MM.1S (cell line): ENCODE measurements at regions not wholly inside any gene's neighbourhood (a gene's known extent, or its start where the extent isn't known, plus 50 kb on each side); places are given as distances from the start of the nearest gene placed in this dataset.

ENCODE experiments used
- DNase-seq: peaks from one replicate; pipeline ENCODE4 v3.0.0-alpha.2; 2015
- H2AFZ ChIP-seq: fragments of 300-600 bp; sonication (generic); 2 replicates; pipeline ENCODE4 v1.6.0; 2016; ENCODE audit warnings: antibody characterized with exemption, low read length
- H3F3A ChIP-seq: fragments of 300-600 bp; sonication (generic); 2 replicates; pipeline ENCODE4 v1.6.1; 2016; ENCODE audit warnings: mild to moderate bottlenecking, antibody characterized with exemption, low read length, moderate library complexity, mixed read lengths; ENCODE audit not compliant: insufficient read depth
- H3K27ac ChIP-seq: fragments of 300-600 bp; sonication (generic); 2 replicates; pipeline ENCODE4 v1.5.1; 2016; ENCODE audit warnings: mild to moderate bottlenecking, low read length
- H3K27me3 ChIP-seq: fragments of 300-600 bp; sonication (generic); replicated peaks from 2 replicates; pipeline ENCODE4 v1.6.0; 2016; ENCODE audit warnings: low read length; ENCODE audit not compliant: insufficient read depth
- H3K36me3 ChIP-seq: fragments of 300-600 bp; sonication (generic); replicated peaks from 2 replicates; pipeline ENCODE4 v1.6.1; 2016; ENCODE audit warnings: mild to moderate bottlenecking, low read length, mixed read lengths; ENCODE audit not compliant: insufficient read depth
- H3K4me1 ChIP-seq: fragments of 300-600 bp; sonication (generic); 2 replicates; pipeline ENCODE4 v1.6.1; 2016; ENCODE audit warnings: low read length, mixed read lengths
- H3K4me2 ChIP-seq: fragments of 300-600 bp; sonication (generic); 2 replicates; pipeline ENCODE4 v1.6.0; 2016; ENCODE audit warnings: low read depth, low read length
- H3K4me3 ChIP-seq: fragments of 300-600 bp; sonication (generic); 2 replicates; pipeline ENCODE4 v1.5.1; 2016; ENCODE audit warnings: low read length, mixed read lengths
- H3K79me2 ChIP-seq: fragments of 300-600 bp; sonication (generic); 2 replicates; pipeline ENCODE4 v1.6.1; 2016; ENCODE audit warnings: mixed run types, low read length, mixed read lengths
- H3K9ac ChIP-seq: fragments of 300-600 bp; sonication (generic); 2 replicates; pipeline ENCODE4 v1.6.1; 2016; ENCODE audit warnings: low read length, mixed read lengths
- H3K9me2 ChIP-seq: fragments of 300-600 bp; sonication (generic); replicated peaks from 2 replicates; pipeline ENCODE4 v1.6.1; 2016; ENCODE audit warnings: mild to moderate bottlenecking, low read length, mixed read lengths; ENCODE audit not compliant: insufficient read depth
- H3K9me3 ChIP-seq: fragments of 300-600 bp; sonication (generic); replicated peaks from 2 replicates; pipeline ENCODE4 v1.6.1; 2016; ENCODE audit warnings: mild to moderate bottlenecking, low read length, mixed read lengths; ENCODE audit not compliant: insufficient read depth
- H4K20me1 ChIP-seq: fragments of 300-600 bp; sonication (generic); 2 replicates; pipeline ENCODE4 v1.6.1; 2016; ENCODE audit warnings: mild to moderate bottlenecking, low read length, moderate library complexity, mixed read lengths; ENCODE audit not compliant: insufficient read depth
- CTCF ChIP-seq: fragments of 300-600 bp; sonication (generic); IDR thresholded peaks from 2 replicates; pipeline ENCODE4 v1.5.1; 2016; ENCODE audit warnings: antibody characterized with exemption, low read length, mixed read lengths
- EZH2 ChIP-seq: fragments of 300-600 bp; sonication (generic); optimal IDR thresholded peaks from 2 replicates; pipeline ENCODE3; 2017; ENCODE audit warnings: low read depth, mild to moderate bottlenecking, antibody characterized with exemption, low read length, mixed read lengths
- EZH2phosphoT487 ChIP-seq: fragments of 300-600 bp; sonication (generic); IDR thresholded peaks from 2 replicates; pipeline ENCODE4 v1.6.1; 2018; ENCODE audit warnings: antibody characterized with exemption, low read length

GRCh38 chr1:214213136-214213535 lies 67.8 kb upstream of the SMYD2 start:
- H3K4me2 ChIP-seq: no peak overlapping the region

GRCh38 chr1:214214851-214215250 lies 66.1 kb upstream of the SMYD2 start:
- H3K4me2 ChIP-seq: no peak overlapping the region
- H2AFZ ChIP-seq: no peak overlapping the region
- TF ChIP-seq EZH2: no peak
- TF ChIP-seq CTCF: no peak
- no peak for TF ChIP-seq EZH2phosphoT487
- H3K9me3 ChIP-seq: no peaks in the 10 kb centered on the region
- no peak overlapping the region for H3K9ac ChIP-seq
- no peaks in the 10 kb centered on the region for H4K20me1 ChIP-seq
- no peak overlapping the region for H3K27ac ChIP-seq
- no peaks in the 10 kb centered on the region for H3K27me3 ChIP-seq
- no peaks in the 10 kb centered on the region for H3K9me2 ChIP-seq
- no peaks in the 10 kb centered on the region for H3K4me1 ChIP-seq
- no peak overlapping the region for H3K4me3 ChIP-seq
- no peaks in the 10 kb centered on the region for H3K79me2 ChIP-seq
- H3F3A ChIP-seq: no peaks in the 10 kb centered on the region
- no peak for DNase-seq
- H3K36me3 ChIP-seq: no peaks in the 10 kb centered on the region

More at GRCh38 chr1:214213136-214213535, 67.8 kb upstream of the SMYD2 start:
- Histone ChIP-seq H3K9me3 (no peaks in the 10 kb centered on the region), H3K9ac (no peak overlapping the region), H3K4me1 (no peaks in the 10 kb centered on the region), H3K27me3 (no peaks in the 10 kb centered on the region), H3F3A (no peaks in the 10 kb centered on the region), H2AFZ (no peak overlapping the region), H3K36me3 (no peaks in the 10 kb centered on the region), H4K20me1 (no peaks in the 10 kb centered on the region), H3K4me3 (no peak overlapping the region), H3K27ac (no peak overlapping the region), H3K79me2 (no peaks in the 10 kb centered on the region), H3K9me2 (no peaks in the 10 kb centered on the region)
- TF ChIP-seq EZH2phosphoT487 (no peak), CTCF (no peak), EZH2 (no peak)
- DNase-seq: no peak

- no peaks in the 10 kb centered on the region for H3K9me2 ChIP-seq
- no peaks in the 10 kb centered on the region for H3K4me1 ChIP-seq
- H3K79me2 ChIP-seq: no peaks in the 10 kb centered on the region
- no peak overlapping the region for H3K27ac ChIP-seq
- no peak overlapping the region for H3K4me2 ChIP-seq
- H3F3A ChIP-seq: no peaks in the 10 kb centered on the region
- no peak overlapping the region for H3K9ac ChIP-seq
- H3K9me3 ChIP-seq: no peaks in the 10 kb centered on the region
- DNase-seq: no peak
- no peak overlapping the region for H3K4me3 ChIP-seq
- no peak overlapping the region for H2AFZ ChIP-seq
- no peak for TF ChIP-seq CTCF
- TF ChIP-seq EZH2: no peak
- TF ChIP-seq EZH2phosphoT487: no peak
- H4K20me1 ChIP-seq: no peaks in the 10 kb centered on the region
- H3K36me3 ChIP-seq: no peaks in the 10 kb centered on the region
- H3K27me3 ChIP-seq: no peaks in the 10 kb centered on the region
Measured at GRCh38 chr1:214215583-214215982, 65.4 kb upstream of the SMYD2 start.
